HT-29 (cell line): ENCODE measurements at regions not wholly inside any gene's neighbourhood (a gene's known extent, or its start where the extent isn't known, plus 50 kb on each side); places are given as distances from the start of the nearest gene placed in this dataset.
"Not testable (repeated sequence)": the region's sequence is repeated elsewhere in the genome, so short reads cannot be mapped to it uniquely, and the experiment has no call there.

Experiments used
- DNase-seq: peaks from one replicate; pipeline ENCODE4 v3.0.0-alpha.2; 2015; ENCODE audit warnings: low spot score

- no peak for DNase-seq
Measured at GRCh38 chr7:125480762-125481161, 551.1 kb upstream of the POT1 start.

GRCh38 chr7:125468855-125469174 is 539.2 kb upstream of the POT1 start:
- DNase-seq: no peak

- DNase-seq: no peak
Measured at GRCh38 chr7:125467996-125468854, 538.6 kb upstream of the POT1 start.

GRCh38 chr7:125465527-125465926 is 535.9 kb upstream of the POT1 start:
- no peak for DNase-seq

GRCh38 chr7:125462615-125463014 is 533.0 kb upstream of the POT1 start:
- DNase-seq: no peak

- no peak for DNase-seq
Measured at GRCh38 chr7:125459038-125459437, 529.4 kb upstream of the POT1 start.

- no peak for DNase-seq
Measured at GRCh38 chr7:125450749-125451148, 521.1 kb upstream of the POT1 start.

GRCh38 chr7:125445836-125446235 is 516.2 kb upstream of the POT1 start:
- no peak for DNase-seq

GRCh38 chr7:125444864-125445263 is 515.2 kb upstream of the POT1 start:
- DNase-seq: no peak

- DNase-seq: no peak
Measured at GRCh38 chr7:125436220-125436619, 506.6 kb upstream of the POT1 start.

GRCh38 chr7:125431349-125431748 is 501.7 kb upstream of the POT1 start:
- no peak for DNase-seq

GRCh38 chr7:125430013-125430412 is 500.4 kb upstream of the POT1 start:
- DNase-seq: no peak

- no peak for DNase-seq
Measured at GRCh38 chr7:125427676-125428075, 498.1 kb upstream of the POT1 start.

GRCh38 chr7:125425506-125425905 is 495.9 kb upstream of the POT1 start:
- DNase-seq: no peak

GRCh38 chr7:125424721-125425120 is 495.1 kb upstream of the POT1 start:
- no peak for DNase-seq

GRCh38 chr7:125423458-125424155 is 494.0 kb upstream of the POT1 start:
- DNase-seq: no peak

- not testable (repeated sequence) for DNase-seq
Measured at GRCh38 chr7:125421407-125421806, 491.8 kb upstream of the POT1 start.

GRCh38 chr7:125412890-125413665 is 483.5 kb upstream of the POT1 start:
- DNase-seq: no peak

- DNase-seq: no peak
Measured at GRCh38 chr7:125409921-125410320, 480.3 kb upstream of the POT1 start.

GRCh38 chr7:125406111-125406510 is 476.5 kb upstream of the POT1 start:
- no peak for DNase-seq

- no peak for DNase-seq
Measured at GRCh38 chr7:125399408-125399807, 469.8 kb upstream of the POT1 start.

GRCh38 chr7:125396466-125397151 is 467.0 kb upstream of the POT1 start:
- no peak for DNase-seq
